ENCODE measurements at regions not wholly inside any gene's neighbourhood (a gene's known extent, or its start where the extent isn't known, plus 50 kb on each side); places are given as distances from the start of the nearest gene placed in this dataset.

- no peak for DNase-seq
- H3K4me3 ChIP-seq (ENCODE audit: insufficient read depth, low read depth, low read length), result no peak overlapping the region
- no peaks in the 10 kb centered on the region for H3K27me3 ChIP-seq (ENCODE audit: control insufficient read depth, insufficient read depth, low read length)
- H3K36me3 ChIP-seq (replicated peaks; ENCODE audit: control insufficient read depth, insufficient read depth, low read length), result no peaks in the 10 kb centered on the region; the same call in 1 of the 2 replicates
These were observed 64.0 kb downstream of the BMP2 start for GRCh38 chr20:6831461-6831860.

DNA sequence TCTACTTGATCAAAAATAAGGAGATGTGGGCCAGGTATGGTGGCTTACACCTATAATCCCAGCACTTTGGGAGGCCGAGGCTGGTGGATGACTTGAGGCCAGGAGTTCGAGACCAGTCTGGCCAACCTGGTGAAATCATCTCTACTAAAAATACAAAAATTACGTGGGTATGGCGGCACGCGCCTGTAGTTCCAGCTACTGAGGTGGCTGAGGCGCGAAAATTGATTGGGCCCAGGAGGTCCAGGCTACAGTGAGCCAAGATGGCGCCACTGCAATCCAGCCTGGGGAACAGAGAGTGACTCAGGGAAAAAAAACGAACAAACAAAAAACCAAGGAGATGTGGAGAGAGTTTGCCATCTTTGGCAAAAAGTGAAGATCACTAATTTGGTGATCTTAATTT lies 65.3 kb downstream of the BMP2 start:
- no peaks in the 10 kb centered on the region for H3K27me3 ChIP-seq (ENCODE audit: control insufficient read depth, insufficient read depth, low read length)
- H3K4me3 ChIP-seq (ENCODE audit: insufficient read depth, low read depth, low read length), result no peak overlapping the region
- DNase-seq, result no peak
- H3K36me3 ChIP-seq (replicated peaks; ENCODE audit: control insufficient read depth, insufficient read depth, low read length), result no peaks in the 10 kb centered on the region; the same call in 1 of the 2 replicates

- Histone ChIP-seq H3K27me3 (ENCODE audit: control insufficient read depth, insufficient read depth, low read length) (no peaks in the 10 kb centered on the region), H3K4me3 (ENCODE audit: insufficient read depth, low read depth, low read length) (no peak overlapping the region), H3K36me3 (replicated peaks; ENCODE audit: control insufficient read depth, insufficient read depth, low read length) (no peaks in the 10 kb centered on the region)
- DNase-seq, result no peak
These were observed 68.1 kb downstream of the BMP2 start for GRCh38 chr20:6835609-6836008.

DNA sequence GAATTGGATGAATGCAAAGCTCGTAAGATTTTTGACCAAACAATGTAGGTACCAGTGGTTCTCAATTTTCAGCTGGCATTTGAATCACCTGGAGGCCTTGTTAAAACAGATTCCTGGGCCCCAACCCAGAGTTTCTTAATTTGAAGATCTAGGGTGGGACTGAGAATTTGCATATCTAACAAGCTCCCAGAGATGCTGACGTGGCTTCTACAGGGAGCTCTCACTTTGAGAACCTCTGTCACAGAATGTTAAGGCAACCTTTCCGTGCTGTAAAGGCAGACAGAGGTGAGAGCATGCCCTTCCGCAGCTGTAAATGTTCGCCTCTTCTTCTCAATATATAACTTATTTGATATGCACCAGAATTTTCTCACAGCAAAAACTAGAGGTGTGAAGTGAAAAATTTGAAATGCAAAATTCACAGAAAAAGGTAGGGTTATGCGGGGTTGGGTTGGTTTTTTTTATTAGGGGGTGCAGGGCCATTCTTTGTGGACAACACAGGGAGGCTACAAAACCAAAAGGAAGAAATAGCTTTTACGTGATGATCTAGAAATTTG lies 69.4 kb downstream of the BMP2 start:
- no peak for DNase-seq
- Histone ChIP-seq H3K27me3 (ENCODE audit: control insufficient read depth, insufficient read depth, low read length) (no peaks in the 10 kb centered on the region), H3K4me3 (ENCODE audit: insufficient read depth, low read depth, low read length) (no peak overlapping the region), H3K36me3 (replicated peaks; ENCODE audit: control insufficient read depth, insufficient read depth, low read length) (no peaks in the 10 kb centered on the region)

- Histone ChIP-seq H3K36me3 (replicated peaks; ENCODE audit: control insufficient read depth, insufficient read depth, low read length) (no peaks in the 10 kb centered on the region), H3K4me3 (ENCODE audit: insufficient read depth, low read depth, low read length) (no peak overlapping the region), H3K27me3 (ENCODE audit: control insufficient read depth, insufficient read depth, low read length) (no peaks in the 10 kb centered on the region)
- no peak for DNase-seq
These were observed 70.2 kb downstream of the BMP2 start for GRCh38 chr20:6837730-6838129.

GRCh38 chr20:6838181-6838826 lies 70.8 kb downstream of the BMP2 start:
- no peak overlapping the region for H3K4me3 ChIP-seq (ENCODE audit: insufficient read depth, low read depth, low read length)
- no peak for DNase-seq
- H3K27me3 ChIP-seq (ENCODE audit: control insufficient read depth, insufficient read depth, low read length), result no peaks in the 10 kb centered on the region

DNA sequence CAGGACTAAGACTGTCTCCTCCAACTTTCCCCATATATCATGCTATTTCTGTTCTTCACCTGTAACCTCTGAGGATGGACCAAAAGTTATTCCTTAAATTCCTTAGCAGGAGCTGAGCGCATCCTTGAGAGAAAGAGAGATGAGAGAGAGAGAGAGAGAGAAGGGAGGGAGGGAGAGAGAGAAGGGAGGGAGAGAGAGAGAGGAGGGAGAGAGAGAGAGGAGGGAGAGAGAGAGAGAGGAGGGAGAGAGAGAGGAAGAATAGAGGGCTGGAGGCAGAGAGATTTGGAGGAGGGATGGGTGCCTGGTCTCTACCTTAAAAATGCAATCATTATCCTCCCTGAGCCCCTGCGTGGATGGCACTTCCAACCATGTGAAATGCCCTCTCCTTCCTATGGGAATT lies 73.6 kb downstream of the BMP2 start:
- Histone ChIP-seq H3K36me3 (replicated peaks; ENCODE audit: control insufficient read depth, insufficient read depth, low read length) (no peaks in the 10 kb centered on the region), H3K27me3 (ENCODE audit: control insufficient read depth, insufficient read depth, low read length) (no peaks in the 10 kb centered on the region), H3K4me3 (ENCODE audit: insufficient read depth, low read depth, low read length) (no peak overlapping the region)
- no peak for DNase-seq

More at GRCh38 chr20:6838181-6838826, 70.8 kb downstream of the BMP2 start:
- H3K36me3 ChIP-seq (replicated peaks; ENCODE audit: control insufficient read depth, insufficient read depth, low read length), result no peaks in the 10 kb centered on the region

GRCh38 chr20:6845141-6845540 lies 77.7 kb downstream of the BMP2 start:
- H3K27me3 ChIP-seq (ENCODE audit: control insufficient read depth, insufficient read depth, low read length), result no peaks in the 10 kb centered on the region
- no peak for DNase-seq
- H3K4me3 ChIP-seq (ENCODE audit: insufficient read depth, low read depth, low read length), result no peak overlapping the region
- H3K36me3 ChIP-seq (replicated peaks; ENCODE audit: control insufficient read depth, insufficient read depth, low read length), result no peaks in the 10 kb centered on the region

DNA sequence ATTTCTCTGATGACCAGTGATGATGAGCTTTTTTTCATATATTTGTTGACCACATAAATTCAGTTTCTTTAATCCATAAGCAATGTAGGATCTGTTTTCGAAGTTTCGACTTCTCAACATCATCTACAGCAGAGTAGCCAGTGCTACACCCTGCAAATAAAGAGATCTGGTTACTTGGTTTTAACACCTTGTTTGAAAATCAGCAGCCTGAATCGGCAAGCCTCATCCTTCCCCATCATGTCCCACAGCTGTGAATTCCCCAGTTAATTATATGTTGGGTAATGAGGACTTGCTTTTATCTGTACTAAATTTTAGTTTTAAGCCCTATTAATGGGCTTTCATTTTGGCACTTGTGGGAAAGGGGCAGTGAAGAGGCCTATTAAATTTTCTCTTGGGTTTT lies 80.6 kb downstream of the BMP2 start:
- Histone ChIP-seq H3K36me3 (replicated peaks; ENCODE audit: control insufficient read depth, insufficient read depth, low read length) (no peaks in the 10 kb centered on the region), H3K4me3 (ENCODE audit: insufficient read depth, low read depth, low read length) (no peak overlapping the region), H3K27me3 (ENCODE audit: control insufficient read depth, insufficient read depth, low read length) (no peaks in the 10 kb centered on the region)
- DNase-seq, result no peak

DNA sequence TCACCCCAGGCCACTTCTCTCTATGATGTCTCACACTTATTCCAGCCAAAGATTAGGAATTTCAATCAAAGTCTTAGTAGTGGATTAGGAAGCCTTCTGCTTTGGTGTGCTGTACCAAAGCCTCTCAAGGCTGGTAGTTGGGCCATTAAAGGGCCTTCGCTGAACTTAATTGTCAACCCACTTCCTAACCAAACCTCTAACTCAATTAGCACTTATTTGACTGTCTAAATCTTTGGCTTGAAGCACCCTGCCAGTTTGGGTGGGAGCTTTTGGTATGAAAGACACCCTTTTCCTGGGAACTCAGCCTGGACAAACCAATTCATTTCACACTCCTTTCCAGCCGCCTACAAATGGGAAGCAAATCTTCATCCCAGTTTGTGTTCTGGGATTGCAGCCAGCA lies 81.5 kb downstream of the BMP2 start:
- H3K36me3 ChIP-seq (replicated peaks; ENCODE audit: control insufficient read depth, insufficient read depth, low read length), result no peaks in the 10 kb centered on the region
- no peak for DNase-seq
- H3K4me3 ChIP-seq (ENCODE audit: insufficient read depth, low read depth, low read length), result no peak overlapping the region
- H3K27me3 ChIP-seq (ENCODE audit: control insufficient read depth, insufficient read depth, low read length), result no peaks in the 10 kb centered on the region

DNA sequence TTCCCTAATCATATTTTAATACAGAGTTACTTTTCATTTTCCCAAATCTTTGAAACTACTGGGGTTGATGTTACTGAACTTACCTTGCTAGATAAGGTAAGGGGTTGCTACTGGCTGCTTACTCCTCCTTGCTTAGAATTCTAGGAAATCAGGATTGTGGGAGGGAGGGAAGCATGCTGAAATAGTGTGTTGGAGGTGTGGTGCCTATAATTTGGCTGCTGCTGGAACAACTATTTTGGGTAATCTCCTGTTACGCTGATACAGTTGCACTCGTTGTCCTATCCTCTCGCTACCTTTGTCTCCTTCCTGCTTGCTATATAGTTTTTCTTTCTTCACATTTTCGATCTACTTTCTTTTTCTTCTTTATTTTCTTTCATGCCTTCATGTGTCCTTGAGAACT lies 83.7 kb downstream of the BMP2 start:
- Histone ChIP-seq H3K27me3 (ENCODE audit: control insufficient read depth, insufficient read depth, low read length) (no peaks in the 10 kb centered on the region), H3K36me3 (replicated peaks; ENCODE audit: control insufficient read depth, insufficient read depth, low read length) (no peaks in the 10 kb centered on the region), H3K4me3 (ENCODE audit: insufficient read depth, low read depth, low read length) (no peak overlapping the region)
- no peak for DNase-seq

GRCh38 chr20:6852478-6852877 lies 85.0 kb downstream of the BMP2 start:
- DNase-seq, result no peak
- no peaks in the 10 kb centered on the region for H3K36me3 ChIP-seq (replicated peaks; ENCODE audit: control insufficient read depth, insufficient read depth, low read length)
- H3K4me3 ChIP-seq (ENCODE audit: insufficient read depth, low read depth, low read length), result no peak overlapping the region
- H3K27me3 ChIP-seq (ENCODE audit: control insufficient read depth, insufficient read depth, low read length), result no peaks in the 10 kb centered on the region

- DNase-seq, result no peak
- no peaks in the 10 kb centered on the region for H3K27me3 ChIP-seq (ENCODE audit: control insufficient read depth, insufficient read depth, low read length)
- H3K36me3 ChIP-seq (replicated peaks; ENCODE audit: control insufficient read depth, insufficient read depth, low read length), result no peaks in the 10 kb centered on the region
- no peak overlapping the region for H3K4me3 ChIP-seq (ENCODE audit: insufficient read depth, low read depth, low read length)
These were observed 87.6 kb downstream of the BMP2 start for GRCh38 chr20:6855104-6855503.

DNA sequence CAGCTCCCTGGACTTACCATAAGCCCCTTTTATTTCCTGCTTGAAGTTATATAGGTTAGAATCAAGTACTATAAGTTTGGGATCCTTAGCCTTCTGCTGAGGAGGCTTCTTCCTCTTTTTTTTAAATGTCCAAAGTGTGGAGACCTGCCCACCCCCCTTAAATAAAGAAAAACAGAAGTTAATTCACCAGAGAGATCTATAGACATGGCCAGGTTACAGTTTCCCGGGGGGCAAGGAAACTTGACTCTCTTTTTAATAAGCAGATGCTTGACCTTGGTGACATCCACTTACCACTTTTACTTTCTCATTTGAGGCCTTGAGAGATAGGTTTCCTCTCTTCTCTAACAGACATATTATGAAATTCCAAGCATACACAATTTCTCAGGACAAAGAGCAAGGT lies 88.3 kb downstream of the BMP2 start:
- Histone ChIP-seq H3K4me3 (ENCODE audit: insufficient read depth, low read depth, low read length) (no peak overlapping the region), H3K36me3 (replicated peaks; ENCODE audit: control insufficient read depth, insufficient read depth, low read length) (no peaks in the 10 kb centered on the region), H3K27me3 (ENCODE audit: control insufficient read depth, insufficient read depth, low read length) (no peaks in the 10 kb centered on the region)
- no peak for DNase-seq

DNA sequence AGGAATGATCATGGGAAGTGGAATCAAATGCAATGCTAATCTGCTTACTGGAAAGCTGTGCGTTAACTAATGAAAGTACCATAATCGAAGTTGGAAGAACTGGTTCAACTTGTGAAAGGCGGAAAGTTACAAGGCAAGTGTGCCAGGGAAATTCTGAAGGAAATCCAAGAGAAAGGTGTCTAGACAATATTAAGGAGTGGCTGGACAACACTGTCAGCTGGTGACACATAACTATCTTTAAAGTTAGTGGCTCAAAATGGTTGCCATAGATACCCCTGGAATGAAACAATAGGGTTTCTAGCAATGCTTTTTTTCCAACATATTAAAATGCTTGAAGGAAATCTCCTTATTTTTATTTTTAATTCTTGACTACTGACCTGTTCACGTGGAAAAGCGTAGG lies 90.4 kb downstream of the BMP2 start:
- H3K36me3 ChIP-seq (replicated peaks; ENCODE audit: control insufficient read depth, insufficient read depth, low read length), result no peaks in the 10 kb centered on the region
- H3K4me3 ChIP-seq (ENCODE audit: insufficient read depth, low read depth, low read length), result no peak overlapping the region
- no peak for DNase-seq
- no peaks in the 10 kb centered on the region for H3K27me3 ChIP-seq (ENCODE audit: control insufficient read depth, insufficient read depth, low read length)

GRCh38 chr20:6863355-6863754 lies 95.9 kb downstream of the BMP2 start:
- Histone ChIP-seq H3K27me3 (ENCODE audit: control insufficient read depth, insufficient read depth, low read length) (no peaks in the 10 kb centered on the region), H3K4me3 (ENCODE audit: insufficient read depth, low read depth, low read length) (no peak overlapping the region), H3K36me3 (replicated peaks; ENCODE audit: control insufficient read depth, insufficient read depth, low read length) (no peaks in the 10 kb centered on the region)
- DNase-seq, result no peak

All from H7 (cell line).